Urinary bladder (tissue), 3 donors: ENCODE measurements at regions not wholly inside any gene's neighbourhood (a gene's known extent, or its start where the extent isn't known, plus 50 kb on each side); places are given as distances from the start of the nearest gene placed in this dataset.

Experiments
- DNase-seq: peaks from one replicate; pipeline ENCODE4 v3.0.0-alpha.2; 2015; ENCODE audit errors: extremely low spot score
- H3K27ac ChIP-seq: one replicate; pipeline ENCODE4 v1.5.1; 2013; ENCODE audit warnings: low read depth, mild to moderate bottlenecking, moderate library complexity
- H3K36me3 ChIP-seq: one replicate; pipeline ENCODE4 v1.6.1; 2013; ENCODE audit warnings: mild to moderate bottlenecking, moderate library complexity; ENCODE audit not compliant: insufficient read depth
- H3K4me1 ChIP-seq: one replicate; pipeline ENCODE4 v1.6.1; 2013; ENCODE audit warnings: mild to moderate bottlenecking, moderate library complexity; ENCODE audit not compliant: insufficient read depth
- H3K4me3 ChIP-seq: one replicate; pipeline ENCODE4 v1.5.1; 2013; ENCODE audit warnings: low read depth, low read length
- WGBS: extraction: QIAGEN DNeasy Blood & Tissue Kit; methylation state at CpG from one replicate; pipeline ENCODE4 v1.1.7; 2013; 5-methylcytosine and 5-hydroxymethylcytosine counted together
- donor health status: healthy with polysubstance abuse.
- donor health status: healthy.

DNA sequence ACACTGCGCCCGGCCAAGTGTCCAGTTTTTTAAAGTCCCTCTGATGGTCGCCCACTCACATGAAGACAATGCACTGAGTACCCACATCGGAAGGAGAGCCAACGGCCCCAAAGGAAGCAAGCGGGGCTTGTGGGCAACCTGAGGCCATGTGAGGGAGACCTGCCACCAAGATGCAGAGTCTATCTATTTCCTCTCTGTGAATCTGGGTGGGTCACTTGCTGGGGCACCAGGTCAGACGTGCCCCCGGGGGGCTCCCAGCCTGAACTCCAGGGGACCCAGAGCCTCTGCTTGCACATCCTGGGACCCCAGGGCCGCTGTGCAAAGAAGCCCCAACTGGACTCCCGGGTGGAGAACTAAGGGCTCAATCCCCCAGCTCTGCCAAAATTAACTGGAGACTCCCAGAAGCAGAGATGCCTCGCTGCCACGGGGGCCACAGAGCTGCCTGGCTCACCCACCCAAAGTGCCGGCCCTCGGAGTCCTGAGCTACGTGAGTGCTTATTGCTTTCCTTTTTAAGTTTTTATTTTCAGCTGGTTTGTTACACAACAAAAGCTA lies 106.4 kb downstream of the BRD1 start:
- no peak for DNase-seq
- Histone ChIP-seq H3K4me3 (no peak overlapping the region), H3K4me1 (no peaks in the 10 kb centered on the region), H3K27ac (no peak overlapping the region), H3K36me3 (no peaks in the 10 kb centered on the region)
- 87% methylated on average over 15 of the region's 15 CpGs for WGBS

DNA sequence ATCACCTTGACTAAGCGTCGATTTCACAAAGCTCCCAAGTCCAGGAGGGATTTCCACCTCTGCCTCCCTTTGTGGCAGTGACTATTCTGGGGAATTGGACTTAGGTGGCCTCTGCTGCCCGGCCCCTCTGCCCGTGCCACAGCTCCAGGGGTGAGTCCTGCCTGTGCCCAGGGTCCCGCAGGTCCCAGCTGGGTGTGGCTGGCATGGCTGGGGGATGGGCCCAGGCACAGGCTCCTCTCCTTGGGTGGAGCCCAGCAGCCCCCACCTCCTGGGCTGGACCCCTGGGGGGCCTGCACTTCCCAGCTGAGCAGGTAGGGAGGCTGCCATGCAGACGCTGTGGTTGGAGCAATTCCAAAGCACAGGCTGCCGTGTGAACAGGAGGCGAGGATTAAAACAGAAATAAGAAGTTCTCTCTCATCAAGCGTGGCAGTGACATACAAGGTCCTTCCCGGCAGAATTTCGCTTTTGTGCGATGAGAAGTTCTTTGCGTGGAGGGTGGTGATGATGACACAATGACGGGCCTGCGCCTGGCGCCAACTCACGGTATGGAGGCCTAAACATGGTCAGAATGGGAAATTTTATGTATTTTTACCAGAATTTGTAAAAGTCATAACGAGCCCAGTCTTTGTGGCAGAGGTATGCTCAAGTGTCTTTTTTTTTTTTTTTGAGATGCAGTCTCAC lies 107.3 kb downstream of the BRD1 start:
- WGBS: 80% methylated on average over 18 of the region's 18 CpGs
- H3K36me3 ChIP-seq: no peaks in the 10 kb centered on the region
- no peaks in the 10 kb centered on the region for H3K4me1 ChIP-seq
- no peak overlapping the region for H3K27ac ChIP-seq
- no peak for DNase-seq
- no peak overlapping the region for H3K4me3 ChIP-seq

DNA sequence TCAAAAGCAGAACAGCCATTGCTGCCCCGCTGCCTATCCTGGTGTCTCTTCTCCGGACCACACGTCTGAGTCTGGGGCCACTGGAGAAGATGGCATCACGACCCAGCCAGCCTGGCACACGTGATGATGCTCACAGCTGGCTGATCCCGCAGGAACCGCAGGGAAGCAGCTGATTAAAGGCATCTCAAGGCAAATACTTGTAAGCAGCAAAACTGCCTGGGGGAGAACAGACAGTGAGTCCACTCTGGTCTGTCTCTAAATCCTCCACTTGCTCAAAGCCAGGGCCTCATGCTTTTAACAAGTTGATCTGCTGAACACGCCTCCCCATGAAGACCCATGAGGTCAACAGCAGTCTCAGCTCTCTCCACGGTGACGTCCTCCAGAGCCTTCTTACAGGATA lies 108.6 kb downstream of the BRD1 start:
- no peak overlapping the region for H3K27ac ChIP-seq
- no peaks in the 10 kb centered on the region for H3K36me3 ChIP-seq
- no peak for DNase-seq
- H3K4me3 ChIP-seq: no peak overlapping the region
- WGBS: 76% methylated on average over 10 of the region's 10 CpGs
- H3K4me1 ChIP-seq: no peaks in the 10 kb centered on the region

DNA sequence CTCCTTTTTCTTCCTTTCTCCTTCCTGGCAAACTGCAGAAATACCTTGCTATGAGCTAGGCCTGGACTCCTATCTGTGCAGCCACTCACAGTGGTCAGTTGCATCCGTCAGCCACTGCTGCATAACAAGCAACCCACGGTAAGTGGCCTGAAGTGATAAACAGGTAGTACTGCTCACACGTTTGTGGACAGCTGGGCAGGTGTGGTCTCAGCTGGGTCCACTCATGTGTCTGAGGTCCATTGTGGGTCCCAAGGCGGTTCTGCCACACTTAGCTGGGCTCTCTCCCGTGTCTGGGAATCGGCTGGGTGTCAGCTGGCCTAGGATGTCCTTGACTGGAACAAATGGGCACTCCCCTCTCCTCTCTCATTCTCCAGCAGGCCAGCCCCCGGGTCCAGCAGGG lies 109.3 kb downstream of the BRD1 start:
- Histone ChIP-seq H3K36me3 (no peaks in the 10 kb centered on the region), H3K27ac (no peak overlapping the region), H3K4me3 (no peak overlapping the region), H3K4me1 (no peaks in the 10 kb centered on the region)
- 80% methylated on average over 7 of the region's 7 CpGs for WGBS
- DNase-seq: no peak

DNA sequence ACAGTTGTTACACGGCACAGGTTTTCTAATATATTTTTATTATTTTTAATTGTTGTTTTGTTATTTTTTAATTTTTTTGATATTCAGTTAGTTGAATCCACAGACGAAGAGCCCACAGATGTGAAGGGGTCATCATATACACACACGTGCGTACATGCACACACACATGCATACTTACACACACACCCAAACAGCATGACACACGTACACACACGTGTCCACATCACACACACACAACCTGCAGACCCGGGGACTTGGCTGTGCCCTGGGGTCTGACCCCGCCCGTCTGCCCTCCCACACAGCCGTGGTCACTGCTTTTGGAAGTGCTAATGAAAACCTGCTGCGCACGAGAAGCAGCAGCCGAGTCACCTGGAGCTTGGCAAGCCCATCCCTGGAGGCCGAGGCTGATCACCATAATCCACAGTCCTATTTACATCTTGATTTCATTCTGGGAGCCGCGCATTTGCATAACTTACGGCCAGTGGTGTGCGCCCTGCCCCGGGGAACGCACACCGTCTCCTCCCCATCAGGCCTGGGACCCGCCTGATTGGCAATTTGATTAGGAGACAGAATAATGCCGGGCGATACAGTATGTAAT lies 110.3 kb downstream of the BRD1 start:
- Histone ChIP-seq H3K27ac (no peak overlapping the region), H3K4me1 (no peaks in the 10 kb centered on the region), H3K4me3 (no peak overlapping the region), H3K36me3 (no peaks in the 10 kb centered on the region)
- 70% methylated on average over 24 of the region's 24 CpGs for whole genome bisulfite sequencing
- DNase-seq: no peak

DNA sequence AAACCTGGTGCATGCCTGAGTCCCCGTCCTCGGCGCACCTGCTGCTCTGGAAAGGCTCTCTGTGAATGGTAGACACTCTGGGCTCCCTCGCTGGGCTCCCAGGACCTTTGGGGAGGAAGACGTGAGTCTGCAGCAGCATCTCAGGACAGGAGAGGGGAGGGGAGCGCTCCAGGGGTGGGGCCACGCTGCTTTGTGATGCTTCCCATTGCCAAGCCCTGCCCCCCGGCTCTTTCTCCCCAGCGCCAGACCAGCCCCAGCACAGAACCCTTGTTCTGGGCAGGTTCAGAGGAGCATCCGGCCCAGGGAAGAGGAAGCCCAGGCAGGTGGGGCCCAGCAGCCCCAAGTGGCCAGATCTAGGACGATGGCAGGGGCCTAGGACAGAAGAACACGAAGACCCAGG lies 111.2 kb downstream of the BRD1 start:
- Histone ChIP-seq H3K4me1 (no peaks in the 10 kb centered on the region), H3K36me3 (no peaks in the 10 kb centered on the region), H3K4me3 (no peak overlapping the region), H3K27ac (no peak overlapping the region)
- WGBS: 47% methylated on average over 12 of the region's 12 CpGs
- DNase-seq: no peak

DNA sequence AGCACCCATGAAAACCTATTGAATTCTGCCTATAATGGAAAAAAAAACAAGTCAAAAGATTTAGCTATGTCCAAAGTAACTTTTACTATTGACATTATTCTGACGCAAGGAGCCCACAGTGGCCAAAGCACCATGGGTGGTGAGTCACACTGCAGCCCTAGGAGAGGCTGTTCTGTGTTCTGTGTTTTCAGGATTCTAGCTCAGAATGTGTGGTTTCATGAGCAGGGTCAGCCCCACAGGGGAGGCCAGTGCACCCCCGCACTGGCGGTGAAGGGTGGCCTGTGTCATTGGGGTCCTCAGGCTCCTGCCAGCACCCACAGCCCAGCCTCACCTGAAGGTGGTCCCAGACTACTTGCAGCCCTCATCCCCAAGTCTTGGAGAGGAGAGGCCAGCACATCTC lies 112.2 kb downstream of the BRD1 start:
- Histone ChIP-seq H3K27ac (no peak overlapping the region), H3K4me1 (no peaks in the 10 kb centered on the region), H3K36me3 (no peaks in the 10 kb centered on the region), H3K4me3 (no peak overlapping the region)
- DNase-seq: no peak
- WGBS: 85% methylated on average over 3 of the region's 3 CpGs

DNA sequence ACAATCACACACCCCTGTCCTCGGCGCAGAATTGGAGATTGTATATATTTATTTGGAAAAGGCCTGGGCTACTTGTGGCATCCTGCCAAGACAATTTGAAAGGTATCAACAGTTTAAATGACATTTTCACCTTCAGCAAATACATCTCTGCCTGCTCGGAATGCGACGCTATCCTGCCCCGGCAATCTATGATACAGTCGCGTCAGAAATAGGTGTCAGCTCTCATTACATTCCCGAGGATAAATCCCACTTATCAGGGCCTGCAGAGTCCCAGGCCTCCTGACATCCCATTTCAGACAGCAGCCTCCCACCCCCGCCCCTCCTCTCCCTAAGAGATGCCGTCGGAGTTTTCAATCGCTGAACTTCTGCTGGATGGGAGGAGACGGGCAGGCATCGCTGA lies 114.7 kb downstream of the BRD1 start:
- WGBS: 78% methylated on average over 15 of the region's 15 CpGs
- Histone ChIP-seq H3K27ac (no peak overlapping the region), H3K36me3 (no peaks in the 10 kb centered on the region), H3K4me1 (no peaks in the 10 kb centered on the region), H3K4me3 (no peak overlapping the region)
- DNase-seq: no peak

DNA sequence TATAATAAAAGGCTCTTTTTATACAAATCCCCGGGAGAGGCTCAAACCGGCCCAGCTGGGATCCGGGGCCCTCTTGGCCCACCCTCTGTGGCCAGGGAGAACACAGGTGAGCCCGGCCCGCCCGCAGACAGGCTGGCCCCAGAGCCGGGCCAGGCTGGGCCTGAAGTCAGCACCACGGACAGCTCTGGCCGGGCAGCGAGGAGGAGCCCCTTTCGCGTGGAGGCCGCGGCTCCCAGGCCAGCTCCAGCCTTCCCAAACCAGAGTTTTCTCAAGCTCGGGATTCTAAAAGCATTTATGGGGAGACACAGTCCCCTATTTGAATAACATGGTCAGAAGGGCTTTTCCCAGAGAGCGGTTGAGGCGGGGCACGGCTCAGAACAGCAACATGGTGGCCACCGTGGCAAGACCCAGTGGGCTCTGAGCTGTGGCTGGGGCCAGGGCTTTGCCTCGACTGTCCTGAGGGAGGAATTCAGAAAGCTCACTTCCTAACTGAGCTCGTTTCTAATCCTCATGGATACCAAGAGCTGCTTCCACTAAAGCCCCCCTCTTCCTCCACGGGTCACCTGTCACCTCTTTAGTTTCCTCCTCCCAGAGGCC lies 115.4 kb downstream of the BRD1 start:
- no peak overlapping the region for H3K27ac ChIP-seq
- no peak for DNase-seq
- H3K36me3 ChIP-seq: no peaks in the 10 kb centered on the region
- no peaks in the 10 kb centered on the region for H3K4me1 ChIP-seq
- H3K4me3 ChIP-seq: no peak overlapping the region
- 28% methylated on average over 22 of the region's 22 CpGs for WGBS

DNA sequence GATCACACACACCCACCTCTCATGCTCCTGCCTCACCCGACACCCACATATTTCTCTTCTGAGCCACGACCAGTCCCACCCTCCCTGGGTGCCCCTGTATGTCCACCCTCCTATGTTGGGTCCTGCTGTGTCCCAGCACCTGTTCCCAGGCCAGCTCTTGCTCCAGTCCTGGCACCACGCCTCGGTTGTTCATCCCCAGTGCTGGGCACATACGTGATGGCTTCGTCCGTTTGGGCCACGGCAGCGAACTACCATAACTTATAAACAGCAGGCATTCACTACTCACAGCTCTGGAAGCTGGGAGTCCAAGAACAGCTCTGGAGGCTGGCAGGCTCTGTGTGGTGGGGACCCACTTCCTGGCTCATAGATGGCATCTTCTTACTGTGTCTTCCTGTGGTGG lies 116.9 kb downstream of the BRD1 start:
- DNase-seq: no peak
- no peaks in the 10 kb centered on the region for H3K4me1 ChIP-seq
- H3K36me3 ChIP-seq: no peaks in the 10 kb centered on the region
- H3K27ac ChIP-seq: no peak overlapping the region
- WGBS: 88% methylated on average over 9 of the region's 9 CpGs
- H3K4me3 ChIP-seq: no peak overlapping the region

DNA sequence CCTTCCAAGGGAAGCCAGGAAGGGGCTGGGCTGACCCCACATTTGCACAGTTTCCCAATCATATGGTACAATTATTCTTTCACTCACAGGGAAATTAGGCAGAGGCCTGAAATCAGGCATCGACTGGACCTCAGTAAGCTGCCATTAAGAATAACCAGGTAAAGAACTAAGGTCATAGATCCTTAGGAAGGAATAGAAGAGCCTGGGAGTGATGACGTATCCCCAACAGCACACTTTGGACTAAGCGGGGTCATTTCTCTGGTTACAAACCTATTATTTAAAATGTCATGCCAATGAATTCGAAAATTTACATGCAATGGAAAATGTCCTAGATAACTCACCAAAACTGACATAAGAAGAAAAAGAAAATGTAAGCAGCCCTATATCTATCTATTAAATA lies 118.2 kb downstream of the BRD1 start:
- Histone ChIP-seq H3K36me3 (no peaks in the 10 kb centered on the region), H3K27ac (no peak overlapping the region), H3K4me1 (no peaks in the 10 kb centered on the region), H3K4me3 (no peak overlapping the region)
- WGBS: 66% methylated on average over 4 of the region's 4 CpGs
- DNase-seq: no peak

DNA sequence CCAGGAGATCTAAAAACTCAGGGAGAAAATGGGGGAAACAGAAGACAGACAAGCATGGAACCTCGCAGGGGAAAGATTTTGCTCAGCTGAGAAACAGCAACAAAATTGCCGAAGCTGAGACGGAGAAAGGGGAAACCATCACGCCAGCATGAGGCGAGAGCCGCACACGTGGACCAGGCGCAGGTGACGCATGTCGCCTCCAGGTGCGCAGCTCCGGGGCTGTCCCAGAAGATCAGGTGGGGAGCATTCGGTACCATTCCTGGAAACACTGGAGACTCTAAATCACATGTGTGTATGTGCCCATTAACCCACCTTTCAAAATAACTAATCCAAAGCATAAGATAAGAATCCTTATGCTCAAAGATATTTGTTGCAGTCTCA lies 121.7 kb downstream of the BRD1 start:
- DNase-seq: no peak
- Histone ChIP-seq H3K4me3 (no peak overlapping the region), H3K27ac (no peak overlapping the region), H3K36me3 (no peaks in the 10 kb centered on the region), H3K4me1 (no peaks in the 10 kb centered on the region)
- WGBS: 75% methylated on average over 13 of the region's 13 CpGs

DNA sequence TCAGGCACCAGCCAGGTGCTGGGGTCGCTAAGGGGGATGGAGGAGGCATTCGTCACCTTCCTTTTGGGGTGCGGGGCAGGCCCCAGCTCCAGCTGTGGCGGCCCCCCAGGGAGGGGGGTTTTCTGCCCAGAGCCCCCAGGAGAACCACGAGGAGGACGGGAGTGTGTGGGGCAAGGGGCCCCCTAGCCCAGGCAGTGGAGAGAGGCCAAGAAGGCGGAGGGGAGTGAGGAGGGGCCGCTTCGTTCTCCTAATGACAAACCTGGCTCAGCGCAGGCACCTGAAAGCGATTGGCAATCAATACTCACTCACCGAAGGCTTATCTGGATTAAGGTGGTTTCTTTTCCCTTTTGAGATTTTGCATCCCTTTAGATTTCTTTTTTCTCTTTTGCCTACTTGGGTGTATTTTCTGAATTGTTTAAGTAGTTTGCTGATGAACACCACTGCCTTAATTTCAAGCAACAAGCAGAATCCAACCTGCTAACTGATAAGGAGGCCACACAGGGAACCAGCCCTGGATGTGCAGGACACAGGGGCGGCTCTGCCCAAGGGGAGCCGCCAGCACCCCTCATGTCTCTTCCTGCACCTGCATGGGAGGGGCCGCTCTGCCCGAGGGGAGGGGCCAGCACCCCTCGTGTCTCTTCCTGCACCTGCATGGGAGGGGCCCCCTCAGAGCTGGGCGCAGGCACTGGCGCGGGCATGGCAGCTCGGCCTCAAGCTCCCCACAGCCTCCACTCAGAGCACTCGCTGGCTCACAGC lies 122.3 kb downstream of the BRD1 start:
- Histone ChIP-seq H3K4me3 (no peak overlapping the region), H3K4me1 (no peaks in the 10 kb centered on the region), H3K27ac (no peak overlapping the region), H3K36me3 (no peaks in the 10 kb centered on the region)
- no peak for DNase-seq
- whole genome bisulfite sequencing: 42% methylated on average over 22 of the region's 22 CpGs
